Activated CD4-positive, alpha-beta memory T cell treated with anti-CD3 and anti-CD28 coated beads for 36 hours (primary cell): ENCODE measurements at regions not wholly inside any gene's neighbourhood (a gene's known extent, or its start where the extent isn't known, plus 50 kb on each side); places are given as distances from the start of the nearest gene placed in this dataset.
A peak's percentile ranks its signal among the peaks of the same experiment; 100 is the strongest.

Experiments used
- CTCF ChIA-PET: fragments of 350-600 bp; sonication (Branson Sonifier 250); formaldehyde crosslinking; loops from one replicate; lab custom pipeline; 2021; ENCODE audit warnings: antibody characterized with exemption, inconsistent platforms; lab: Charles Lee
- POLR2A ChIA-PET: fragments of 350-600 bp; sonication (Branson Sonifier 250); formaldehyde crosslinking; loops from one replicate; lab custom pipeline; 2021; ENCODE audit warnings: antibody characterized with exemption; lab: Charles Lee
- DNase-seq: peaks from one replicate; pipeline ENCODE4 v3.0.0-alpha.2; 2020
- H3K27ac Mint-ChIP-seq: one replicate; pipeline ENCODE4 v1.8.0; 2021; ENCODE audit warnings: mixed read lengths
- H3K27me3 Mint-ChIP-seq: one replicate; pipeline ENCODE4 v1.8.0; 2021; ENCODE audit warnings: mixed read lengths
- H3K36me3 Mint-ChIP-seq: one replicate; pipeline ENCODE4 v1.8.0; 2021; ENCODE audit warnings: mixed read lengths
- H3K4me1 Mint-ChIP-seq: one replicate; pipeline ENCODE4 v1.8.0; 2021; ENCODE audit warnings: low read depth, mixed read lengths
- H3K4me3 Mint-ChIP-seq: one replicate; pipeline ENCODE4 v1.8.0; 2021; ENCODE audit warnings: mild to moderate bottlenecking, mixed read lengths
- H3K9me3 Mint-ChIP-seq: one replicate; pipeline ENCODE4 v1.8.0; 2021; ENCODE audit warnings: mixed read lengths
- intact Hi-C: fragments of 100-400 bp; cut with micrococcal nuclease; formaldehyde crosslinking; loops from one replicate; pipeline ENCODE4 v1.15.1; 2023

DNA sequence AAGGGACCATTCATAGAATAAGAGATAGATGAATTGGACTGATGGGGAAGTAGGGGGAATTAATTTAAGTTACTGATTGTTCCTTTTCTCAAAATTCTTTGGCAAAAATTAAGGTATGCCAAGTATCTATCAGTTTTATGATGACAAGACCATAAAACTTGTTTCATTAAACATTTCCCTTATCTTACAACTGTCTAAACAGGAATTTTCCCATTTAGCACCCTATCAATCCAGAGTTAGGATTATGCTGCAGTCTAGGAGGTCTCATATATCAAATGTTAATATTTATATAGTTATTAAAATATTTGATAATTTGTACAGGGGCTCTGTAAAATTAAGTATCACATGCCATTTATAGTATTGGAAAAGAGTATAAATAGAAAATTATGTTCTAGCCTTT lies 51.5 kb upstream of the ARID1B start:
- H3K4me3 Mint-ChIP-seq: no peak overlapping the region
- no peak overlapping the region for H3K27ac Mint-ChIP-seq
- DNase-seq: no peak
- no peaks in the 10 kb centered on the region for H3K9me3 Mint-ChIP-seq
- H3K27me3 Mint-ChIP-seq: no peaks in the 10 kb centered on the region
- ChIA-PET CTCF (no interaction called here), POLR2A (no interaction called here)
- intact Hi-C loops: no loop called here
- H3K4me1 Mint-ChIP-seq: peaks cover 4% of the 10 kb centered on the region
- H3K36me3 Mint-ChIP-seq: no peaks in the 10 kb centered on the region

DNA sequence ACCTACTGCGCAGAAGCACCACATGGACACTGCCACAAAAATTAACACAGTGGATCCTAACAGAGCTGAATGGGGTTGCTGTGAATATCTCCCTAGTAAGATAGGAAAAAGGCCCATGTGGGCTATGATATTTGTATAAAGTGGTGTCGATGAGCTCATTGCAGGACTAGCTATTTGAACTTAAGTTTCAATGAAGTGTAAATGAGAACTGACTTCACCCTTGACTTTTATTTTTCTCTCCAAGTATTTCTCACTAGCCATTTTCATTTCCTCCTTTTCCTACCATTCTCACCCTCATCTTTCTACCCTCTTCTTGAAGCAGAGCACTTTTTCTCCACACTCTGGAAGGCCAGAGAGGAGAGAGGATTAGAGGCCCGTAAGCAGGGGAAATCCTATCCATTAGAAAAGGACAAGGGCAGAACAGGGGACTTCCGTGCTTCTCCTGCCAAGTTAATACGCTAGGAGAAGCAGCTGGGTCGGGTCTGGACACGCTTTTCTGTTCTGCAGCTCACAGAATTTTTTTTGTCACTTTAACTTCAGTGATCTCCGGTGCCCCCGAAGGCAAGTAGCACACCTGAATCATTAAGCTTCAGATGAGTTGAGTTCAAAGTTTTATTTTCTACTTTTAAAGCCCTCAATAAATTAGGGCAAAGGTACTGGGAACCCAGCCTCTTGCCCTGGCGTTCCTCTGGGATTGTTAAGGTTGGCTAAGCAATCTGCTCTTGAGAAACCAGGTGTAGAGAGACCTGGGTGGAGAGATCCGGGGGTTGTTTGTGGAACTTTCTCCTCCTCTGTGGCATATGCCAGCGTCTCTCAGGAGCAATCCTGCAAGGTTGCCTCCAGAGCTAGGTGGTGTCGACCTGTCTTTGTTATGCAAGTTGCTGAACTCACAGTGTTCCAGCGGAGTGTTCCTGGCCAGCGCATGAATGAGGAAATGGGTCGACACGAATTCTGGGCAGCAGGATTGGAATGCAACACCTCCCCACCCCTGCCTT lies 56.2 kb upstream of the ARID1B start:
- no peaks in the 10 kb centered on the region for H3K9me3 Mint-ChIP-seq
- peaks cover 17% of the 10 kb centered on the region for H3K4me1 Mint-ChIP-seq
- no peaks in the 10 kb centered on the region for H3K27me3 Mint-ChIP-seq
- H3K27ac Mint-ChIP-seq: no peak overlapping the region
- no peak for DNase-seq
- ChIA-PET CTCF (interaction anchor here (1.2 to 1.8 kb wide), 2 partner anchors 21 to 35 kb away, joined by 3 to 5 read pairs; no protein-coding TSS in a partner anchor), POLR2A (interaction anchor here (0.7 to 1.2 kb wide), 3 partner anchors 56 to 814 kb away, joined by 3 to 4 read pairs (median 4); partner anchors contain the start of gene ARID1B)
- H3K36me3 Mint-ChIP-seq: no peaks in the 10 kb centered on the region
- intact Hi-C loops: loop anchor here (2.0 kb wide), 2 partner anchors 34 to 56 kb away; partner anchors contain the start of gene ARID1B
- H3K4me3 Mint-ChIP-seq: no peak overlapping the region

DNA sequence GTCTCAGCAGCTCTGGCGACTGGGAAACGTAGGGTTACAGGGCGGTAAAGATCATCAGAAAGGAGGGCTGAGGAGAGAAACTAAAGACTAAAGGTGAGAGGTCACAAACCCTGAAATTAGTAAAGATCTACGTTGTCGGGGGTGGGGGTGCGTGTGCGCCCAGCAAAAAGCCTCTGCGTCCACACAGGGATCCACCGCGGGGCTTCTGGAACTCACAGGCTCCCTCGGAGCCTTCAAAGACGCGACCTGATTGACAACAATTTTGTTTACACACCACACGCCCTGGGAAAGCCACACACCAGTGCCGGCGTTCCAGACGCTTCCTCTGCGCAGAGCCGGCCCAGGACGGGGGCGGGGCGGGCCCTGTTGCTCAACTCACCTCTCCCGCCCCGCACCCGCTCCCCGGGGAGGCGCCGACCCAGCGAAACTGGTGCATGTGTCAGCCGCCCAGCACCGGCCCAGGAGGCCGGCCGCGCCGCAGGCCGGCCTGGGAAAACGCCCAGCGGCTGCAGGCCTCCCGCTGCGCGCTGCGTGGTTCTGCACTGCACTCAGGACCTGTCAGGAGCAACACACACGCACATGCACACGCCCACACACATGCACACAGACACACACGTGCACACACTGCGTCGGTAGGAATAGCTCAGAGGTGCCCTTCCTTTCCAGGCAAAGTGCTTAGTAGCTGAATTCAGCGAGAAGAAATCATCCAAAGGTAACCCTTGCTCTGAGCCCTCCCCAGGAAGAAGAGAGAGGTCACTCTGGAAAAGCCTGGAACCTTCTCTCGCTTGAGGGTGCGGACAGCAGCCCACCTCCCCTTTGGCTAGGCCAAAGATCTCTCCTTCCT lies 57.2 kb upstream of the ARID1B start:
- ChIA-PET CTCF (interaction anchor here (1.2 to 1.8 kb wide), 2 partner anchors 20 to 34 kb away, joined by 3 to 5 read pairs; no protein-coding TSS in a partner anchor), POLR2A (interaction anchor here (1.0 to 1.2 kb wide), 2 partner anchors 57 to 59 kb away, joined by 4 read pairs; partner anchors contain the start of gene ARID1B)
- intact Hi-C loops: loop anchor here (2.0 kb wide), 2 partner anchors 33 to 57 kb away; partner anchors contain the start of gene ARID1B
- H3K27ac Mint-ChIP-seq: peak overlapping the region; percentile 54
- H3K9me3 Mint-ChIP-seq: no peaks in the 10 kb centered on the region
- no peaks in the 10 kb centered on the region for H3K36me3 Mint-ChIP-seq
- H3K4me1 Mint-ChIP-seq: peaks cover 17% of the 10 kb centered on the region
- peak; percentile 80 for DNase-seq
- no peaks in the 10 kb centered on the region for H3K27me3 Mint-ChIP-seq
- H3K4me3 Mint-ChIP-seq: peak overlapping the region; percentile 70

DNA sequence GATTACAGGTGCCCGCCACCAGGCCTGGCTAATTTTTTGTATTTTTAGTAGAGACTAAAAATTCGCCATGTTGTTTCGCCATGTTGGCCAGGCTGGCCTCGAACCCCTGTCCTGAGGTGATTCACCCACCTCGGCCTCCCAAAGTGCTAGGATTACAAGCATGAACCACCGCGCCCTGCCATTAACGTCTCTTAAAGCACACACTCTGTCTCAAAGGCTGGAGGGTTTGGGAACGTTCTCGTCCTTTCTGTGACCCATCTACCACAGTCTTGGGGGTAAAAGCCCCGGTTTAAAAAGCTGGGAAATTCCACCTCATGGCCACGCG lies 57.8 kb upstream of the ARID1B start:
- ChIA-PET CTCF (no interaction called here), POLR2A (no interaction called here)
- H3K36me3 Mint-ChIP-seq: no peaks in the 10 kb centered on the region
- H3K9me3 Mint-ChIP-seq: no peaks in the 10 kb centered on the region
- peak overlapping the region; percentile 70 for H3K4me3 Mint-ChIP-seq
- no peaks in the 10 kb centered on the region for H3K27me3 Mint-ChIP-seq
- intact Hi-C loops: no loop called here
- no peak for DNase-seq
- peak overlapping the region; percentile 54 for H3K27ac Mint-ChIP-seq
- H3K4me1 Mint-ChIP-seq: peaks cover 17% of the 10 kb centered on the region

DNA sequence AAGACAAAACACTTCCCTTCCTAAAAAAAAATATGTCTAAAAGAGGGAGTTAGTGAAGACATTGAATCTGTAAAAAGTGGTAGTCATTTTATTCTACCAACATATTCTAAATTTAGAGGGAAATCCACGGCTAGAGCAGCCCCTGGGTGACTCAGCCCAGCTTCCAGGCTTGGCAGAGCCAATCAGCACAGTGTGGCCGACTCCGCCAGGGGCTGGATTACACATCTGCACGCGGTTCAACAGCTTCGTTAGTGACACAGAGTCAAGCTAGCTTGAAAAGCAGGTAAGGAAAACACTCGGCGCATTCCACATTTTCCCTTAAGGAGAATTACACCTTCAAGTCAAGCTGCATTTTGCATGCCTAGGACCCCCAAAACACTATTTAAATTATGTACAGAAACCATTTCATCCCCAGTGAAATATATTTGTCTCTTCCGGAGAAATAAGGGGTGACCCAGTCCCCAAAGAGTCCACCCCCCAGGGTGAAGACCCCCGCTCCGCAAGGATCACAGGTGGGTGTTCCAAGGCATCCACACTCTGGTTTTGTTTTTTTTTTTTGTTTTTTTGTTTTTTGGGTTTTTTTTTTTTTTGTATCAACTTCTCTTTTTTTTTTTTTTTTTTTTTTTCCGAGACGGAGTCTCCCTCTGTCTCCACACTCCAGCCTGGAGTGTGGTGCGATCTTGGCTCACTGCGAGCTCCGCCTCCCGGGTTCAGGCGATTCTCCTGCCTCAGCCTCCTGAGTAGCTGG lies 58.4 kb upstream of the ARID1B start:
- CTCF ChIA-PET: no interaction called here
- peaks cover 17% of the 10 kb centered on the region for H3K4me1 Mint-ChIP-seq
- no peak overlapping the region for H3K4me3 Mint-ChIP-seq
- H3K27me3 Mint-ChIP-seq: no peaks in the 10 kb centered on the region
- no peak overlapping the region for H3K27ac Mint-ChIP-seq
- DNase-seq: no peak
- POLR2A ChIA-PET: no interaction called here
- intact Hi-C loops: no loop called here
- H3K36me3 Mint-ChIP-seq: no peaks in the 10 kb centered on the region
- H3K9me3 Mint-ChIP-seq: no peaks in the 10 kb centered on the region

DNA sequence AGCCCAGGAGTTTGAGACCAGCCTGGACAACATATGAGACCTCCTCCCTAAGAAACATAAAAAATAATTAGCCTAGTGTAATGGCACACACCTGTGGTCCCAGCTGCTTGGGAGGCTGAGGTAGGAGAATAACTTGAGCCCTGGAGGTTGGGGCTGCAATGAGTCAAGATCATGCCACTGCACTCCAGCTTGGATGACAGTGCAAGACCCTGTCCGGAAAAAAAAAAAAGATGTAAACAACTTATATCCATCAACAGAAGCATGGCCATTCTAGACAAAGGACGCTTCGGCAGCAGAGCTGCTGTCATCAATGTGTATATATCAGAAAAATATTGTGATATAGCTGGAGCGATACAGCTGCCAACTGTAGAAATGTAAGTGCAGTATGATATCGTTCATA lies 59.6 kb upstream of the ARID1B start:
- Mint-ChIP-seq H3K27ac (no peak overlapping the region), H3K4me3 (no peak overlapping the region), H3K36me3 (no peaks in the 10 kb centered on the region), H3K27me3 (no peaks in the 10 kb centered on the region), H3K9me3 (no peaks in the 10 kb centered on the region), H3K4me1 (peaks cover 17% of the 10 kb centered on the region)
- no peak for DNase-seq
- CTCF ChIA-PET: no interaction called here
- POLR2A ChIA-PET: no interaction called here
- intact Hi-C loops: no loop called here

DNA sequence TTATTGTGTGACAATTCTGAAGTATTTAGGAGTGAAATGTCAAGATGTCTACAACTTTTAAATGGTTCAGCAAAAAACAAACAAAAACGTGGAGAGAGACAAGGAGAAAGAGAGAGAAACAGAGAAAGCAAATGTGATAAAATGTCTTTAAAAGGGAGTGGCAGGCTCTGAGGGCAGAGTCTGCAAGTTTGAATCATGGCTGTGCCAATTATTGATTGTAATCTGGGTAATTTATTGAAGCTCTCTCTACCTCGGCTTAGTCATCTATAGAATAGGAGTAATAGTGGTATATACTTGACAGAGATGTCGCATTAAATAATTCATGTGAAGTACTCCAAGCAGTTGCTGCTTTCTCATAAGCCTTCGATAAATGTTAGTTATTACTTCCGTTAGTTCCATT lies 61.3 kb upstream of the ARID1B start:
- H3K9me3 Mint-ChIP-seq: no peaks in the 10 kb centered on the region
- no peak for DNase-seq
- H3K4me3 Mint-ChIP-seq: no peak overlapping the region
- CTCF ChIA-PET: no interaction called here
- POLR2A ChIA-PET: no interaction called here
- intact Hi-C loops: no loop called here
- H3K27ac Mint-ChIP-seq: no peak overlapping the region
- H3K36me3 Mint-ChIP-seq: no peaks in the 10 kb centered on the region
- H3K27me3 Mint-ChIP-seq: no peaks in the 10 kb centered on the region
- peaks cover 16% of the 10 kb centered on the region for H3K4me1 Mint-ChIP-seq

DNA sequence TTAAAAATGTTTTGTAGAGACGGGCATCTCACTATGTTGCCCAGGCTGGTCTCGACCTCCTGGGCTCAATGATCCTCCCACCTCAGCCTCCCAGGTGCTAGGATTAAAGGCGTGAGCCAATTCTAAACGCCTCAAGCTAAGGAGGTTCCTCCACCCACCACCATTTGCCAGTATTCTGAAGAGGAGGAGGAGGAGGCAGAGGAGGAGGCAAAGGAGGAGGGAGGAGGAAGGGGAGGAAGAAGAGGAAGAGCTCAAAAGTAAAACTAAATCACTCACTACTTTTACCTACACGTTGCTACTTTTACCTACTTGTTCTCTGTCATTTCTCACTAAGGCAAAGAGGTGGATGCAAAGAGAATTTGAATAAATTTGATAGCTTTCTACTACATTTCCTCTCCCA lies 63.6 kb upstream of the ARID1B start:
- DNase-seq: no peak
- no peaks in the 10 kb centered on the region for H3K4me1 Mint-ChIP-seq
- H3K27ac Mint-ChIP-seq: no peak overlapping the region
- H3K4me3 Mint-ChIP-seq: no peak overlapping the region
- H3K9me3 Mint-ChIP-seq: no peaks in the 10 kb centered on the region
- ChIA-PET POLR2A (no interaction called here), CTCF (no interaction called here)
- intact Hi-C loops: no loop called here
- H3K36me3 Mint-ChIP-seq: no peaks in the 10 kb centered on the region
- peaks cover 3% of the 10 kb centered on the region for H3K27me3 Mint-ChIP-seq

DNA sequence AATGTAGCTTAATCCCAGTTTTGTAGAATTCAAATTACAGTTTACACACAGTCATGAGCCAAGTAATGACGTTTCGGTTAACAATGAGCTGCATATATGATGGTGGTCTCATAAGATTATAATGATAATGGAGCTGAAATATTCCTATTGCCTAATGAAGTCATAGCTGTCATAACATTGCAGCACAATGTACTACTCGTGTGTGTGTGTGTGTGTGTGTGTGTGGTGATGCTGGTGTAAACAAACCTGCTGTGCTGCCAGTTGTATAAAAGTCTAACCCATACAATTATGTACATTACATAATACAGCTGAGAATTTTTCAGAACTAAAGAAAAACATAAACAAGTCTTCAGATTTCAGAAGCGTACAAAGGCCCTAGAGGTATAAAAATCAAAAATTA lies 66.7 kb upstream of the ARID1B start:
- DNase-seq: no peak
- Mint-ChIP-seq H3K27ac (no peak overlapping the region), H3K27me3 (peaks cover 13% of the 10 kb centered on the region), H3K36me3 (no peaks in the 10 kb centered on the region), H3K4me3 (no peak overlapping the region), H3K9me3 (no peaks in the 10 kb centered on the region), H3K4me1 (no peaks in the 10 kb centered on the region)
- CTCF ChIA-PET: no interaction called here
- POLR2A ChIA-PET: no interaction called here
- intact Hi-C loops: no loop called here

DNA sequence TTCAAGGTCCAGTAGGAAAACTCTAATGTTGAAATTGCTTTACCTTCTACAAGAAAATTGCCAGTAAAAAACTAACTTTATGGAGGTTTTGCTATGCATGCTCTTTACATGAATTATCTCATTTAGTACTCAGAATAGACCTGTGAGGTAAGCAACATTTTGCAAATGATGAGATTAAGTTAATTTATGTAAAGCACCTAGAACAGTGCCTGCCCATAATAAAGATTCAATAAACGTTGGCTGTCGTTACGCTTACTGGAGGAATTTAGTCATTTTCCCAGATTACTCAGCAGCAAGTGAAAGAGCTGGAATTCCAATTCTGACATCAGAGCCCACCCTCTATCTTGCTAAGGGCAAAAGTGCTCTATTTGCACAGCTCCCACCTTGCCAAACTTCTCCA lies 69.4 kb upstream of the ARID1B start:
- intact Hi-C loops: no loop called here
- Mint-ChIP-seq H3K4me3 (no peak overlapping the region), H3K36me3 (no peaks in the 10 kb centered on the region), H3K4me1 (no peaks in the 10 kb centered on the region), H3K27me3 (peaks cover 13% of the 10 kb centered on the region), H3K9me3 (no peaks in the 10 kb centered on the region), H3K27ac (no peak overlapping the region)
- DNase-seq: no peak
- ChIA-PET POLR2A (no interaction called here), CTCF (no interaction called here)

DNA sequence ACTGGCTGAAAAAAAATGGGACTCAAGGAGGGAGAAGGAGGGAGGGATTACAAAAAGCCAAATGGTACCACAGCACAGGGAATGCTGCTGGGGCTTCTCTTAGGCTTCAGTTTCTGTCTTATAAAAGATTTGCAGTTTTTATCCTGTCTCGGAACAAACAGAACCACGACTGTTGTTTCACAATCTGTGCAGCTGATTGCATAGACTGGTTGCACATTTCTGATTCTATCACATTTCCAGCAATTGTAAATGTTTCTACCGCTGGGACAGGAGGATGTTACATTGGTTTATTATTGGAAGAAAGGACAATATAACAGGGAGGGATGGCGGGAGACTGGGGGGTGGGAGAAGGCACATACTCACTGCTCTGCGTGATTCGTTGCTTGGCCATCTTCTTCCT lies 73.5 kb upstream of the ARID1B start:
- no peak overlapping the region for H3K27ac Mint-ChIP-seq
- H3K4me1 Mint-ChIP-seq: peaks cover 9% of the 10 kb centered on the region
- intact Hi-C loops: no loop called here
- ChIA-PET POLR2A (no interaction called here), CTCF (no interaction called here)
- DNase-seq: no peak
- H3K4me3 Mint-ChIP-seq: no peak overlapping the region
- H3K27me3 Mint-ChIP-seq: peaks cover 11% of the 10 kb centered on the region
- no peaks in the 10 kb centered on the region for H3K36me3 Mint-ChIP-seq
- H3K9me3 Mint-ChIP-seq: no peaks in the 10 kb centered on the region

DNA sequence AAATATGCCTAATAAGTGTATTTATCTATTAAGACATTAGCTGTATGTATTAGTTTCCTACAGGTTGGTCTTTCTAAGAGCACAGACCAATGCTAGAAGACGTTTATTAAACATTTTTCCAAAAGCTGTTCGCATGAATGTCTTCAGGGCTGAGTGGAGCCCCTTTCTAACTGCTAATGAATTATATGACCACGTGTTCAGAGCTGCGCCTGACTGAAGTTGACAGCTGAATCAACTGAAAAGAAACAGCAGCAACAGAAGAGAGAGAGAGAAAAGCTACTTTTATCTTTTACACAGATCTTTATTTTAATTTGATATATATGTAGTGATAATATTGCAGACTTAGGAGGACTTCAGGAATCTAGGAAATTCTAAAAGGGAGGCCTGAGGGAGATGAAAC lies 75.2 kb upstream of the ARID1B start:
- Mint-ChIP-seq H3K4me1 (peaks cover 17% of the 10 kb centered on the region), H3K27ac (no peak overlapping the region), H3K4me3 (no peak overlapping the region), H3K9me3 (no peaks in the 10 kb centered on the region), H3K27me3 (peaks cover 7% of the 10 kb centered on the region), H3K36me3 (no peaks in the 10 kb centered on the region)
- intact Hi-C loops: no loop called here
- POLR2A ChIA-PET: no interaction called here
- no peak for DNase-seq
- CTCF ChIA-PET: no interaction called here
